Stomach (tissue), 8 donors: ENCODE measurements at regions not wholly inside any gene's neighbourhood (a gene's known extent, or its start where the extent isn't known, plus 50 kb on each side); places are given as distances from the start of the nearest gene placed in this dataset.

Experiments
- DNase-seq, 2 donors: peaks; one replicate each; pipeline versions ENCODE4 v3.0.0 to v3.0.0-alpha.2; 2013 to 2019
- H3K27ac ChIP-seq, 5 donors: fragments of 200-600 bp in 4 of 5; sonication (generic) in 4 of 5; one replicate each; pipeline ENCODE4 v1.5.1; 2013 to 2019; ENCODE audit warnings: mild to moderate bottlenecking in 1 of 5, moderate library complexity in 1 of 5
- H3K27me3 ChIP-seq, 3 donors: fragments of 200-600 bp; sonication (generic); one replicate each; pipeline ENCODE4 v1.5.1; 2017 to 2019; ENCODE audit warnings: mixed run types in 1 of 3
- H3K36me3 ChIP-seq, 4 donors: fragments of 200-600 bp; sonication (generic); 1 replicate in 3 of 4; 2 replicates in 1 of 4; pipeline ENCODE4 v1.5.1; 2016 to 2019
- H3K4me1 ChIP-seq, 4 donors: fragments of 200-600 bp; sonication (generic); one replicate each; pipeline ENCODE4 v1.5.1; 2016 to 2019
- H3K4me3 ChIP-seq, 4 donors: fragments of 200-600 bp; sonication (generic) in 3 of 4; one replicate each; pipeline ENCODE4 v1.5.1; 2016 to 2019; ENCODE audit warnings: mild to moderate bottlenecking in 1 of 4
- H3K9me3 ChIP-seq, 4 donors: fragments of 200-600 bp; sonication (generic); one replicate each; pipeline ENCODE4 v1.5.1; 2016 to 2019
- CTCF ChIP-seq, 7 experiments: fragments of 450-650 bp in 4 of 7; fragments of 200-600 bp in 3 of 7; sonication (generic) in 3 of 7; IDR thresholded peaks; one replicate each; pipeline ENCODE4 v1.5.1; 2016 to 2019; ENCODE audit warnings: antibody characterized with exemption in 7 of 7, control low read depth in 2 of 7, mild to moderate bottlenecking in 1 of 7
- EP300 ChIP-seq: sonication (generic); formaldehyde crosslinking; IDR thresholded peaks from one replicate; pipeline ENCODE4 v1.6.1; 2017; ENCODE audit warnings: antibody characterized with exemption
- POLR2A ChIP-seq, 4 donors: fragments of 450-650 bp; IDR thresholded peaks; one replicate each; pipeline ENCODE4 v1.6.1; 2016; ENCODE audit warnings: antibody characterized with exemption in 4 of 4, control low read depth in 2 of 4, mild to moderate bottlenecking in 1 of 4, moderate library complexity in 1 of 4
- POLR2AphosphoS5 ChIP-seq, 3 donors: sonication (generic); formaldehyde crosslinking; IDR thresholded peaks; one replicate each; pipeline ENCODE4 v1.6.1; 2016; ENCODE audit warnings: antibody characterized with exemption in 3 of 3
- WGBS, 5 donors: extraction: QIAGEN DNeasy Blood & Tissue Kit in 3 of 5; methylation state at CpG; one replicate each; pipeline versions ENCODE4 v1.1.5 to v1.1.7; 2013 to 2018; 5-methylcytosine and 5-hydroxymethylcytosine counted together
- intact Hi-C: fragments of 100-400 bp; cut with DNase I; formaldehyde crosslinking; loops from one replicate; pipeline ENCODE4 v1.15.1; 2023; ENCODE audit warnings: low total_unique reads
- donor health status: healthy with polysubstance abuse.
- donor health status: Bipolar disorder and iron deficiency.
- donor health status: healthy.

GRCh38 chr12:111035578-111036301, 115.4 kb upstream of the MYL2 start:
- no peaks in the 10 kb centered on the region for H3K36me3 ChIP-seq
- H3K27ac ChIP-seq, result no peak overlapping the region
- intact Hi-C loops, result no loop called here
- TF ChIP-seq POLR2AphosphoS5 (IDR thresholded peaks at IDR 0.05) (no peak), POLR2A (IDR thresholded peaks at IDR 0.05) (no peak), EP300 (no peak), CTCF (IDR thresholded peaks at IDR 0.05) (no peak)
- H3K4me3 ChIP-seq, result peak overlapping the region in 1 of 4 donors; percentile 36
- peaks cover 6 to 43% (median 30%) of the 10 kb centered on the region in 4 donors for H3K4me1 ChIP-seq
- peak in 1 of 2 donors; percentile 9 for DNase-seq
- no peaks in the 10 kb centered on the region for H3K9me3 ChIP-seq
- peaks cover 17 to 96% (median 71%) of the 10 kb centered on the region in 3 donors for H3K27me3 ChIP-seq
- WGBS, 5 donors, result 1 to 4% (median 2%) methylated on average over 35 to 36 of the region's 36 CpGs

GRCh38 chr12:111034886-111035577, 114.7 kb upstream of the MYL2 start:
- DNase-seq, result peak in 1 of 2 donors; percentile 35
- H3K4me3 ChIP-seq, result peak overlapping the region; percentile 33 to 50 (median 40)

GRCh38 chr12:111034083-111034885, 113.9 kb upstream of the MYL2 start, which contains the start of gene CUX2:
TSS of gene CUX2 (plus strand) at chr12:111034165.
- 0 to 2% (median 1%) methylated on average over 40 to 97 of the region's 100 CpGs for WGBS, 5 donors
- Histone ChIP-seq H3K4me3 (peak within 1 kb of the TSS; percentile 33 to 50 (median 40)), H3K27me3 (peaks cover 17 to 99% (median 69%) of the 10 kb centered on the region in 3 donors)

More at GRCh38 chr12:111034886-111035577, 114.7 kb upstream of the MYL2 start:
- TF ChIP-seq CTCF (IDR thresholded peaks at IDR 0.05), result no peak
- peaks cover 6 to 43% (median 30%) of the 10 kb centered on the region in 4 donors for H3K4me1 ChIP-seq
- 2 to 3% (median 2%) methylated on average over 38 to 50 of the region's 50 CpGs for WGBS, 5 donors
- H3K36me3 ChIP-seq, result no peaks in the 10 kb centered on the region
- intact Hi-C loops, result no loop called here
- no peak overlapping the region for H3K27ac ChIP-seq
- no peaks in the 10 kb centered on the region for H3K9me3 ChIP-seq
- H3K27me3 ChIP-seq, result peaks cover 17 to 99% (median 71%) of the 10 kb centered on the region in 3 donors

More at GRCh38 chr12:111034083-111034885, 113.9 kb upstream of the MYL2 start, which contains the start of gene CUX2:
- no peak within 1 kb of the TSS for H3K27ac ChIP-seq
- intact Hi-C loops, result no loop called here
- peak in 1 of 2 donors; percentile 38 for DNase-seq
- peaks cover 6 to 43% (median 30%) of the 10 kb centered on the region in 4 donors for H3K4me1 ChIP-seq
- no peak for TF ChIP-seq CTCF (IDR thresholded peaks at IDR 0.05)
- no peaks in the 10 kb centered on the region for H3K36me3 ChIP-seq
- no peaks in the 10 kb centered on the region for H3K9me3 ChIP-seq
